Fibroblast of upper back skin (primary cell): ENCODE measurements at regions not wholly inside any gene's neighbourhood (a gene's known extent, or its start where the extent isn't known, plus 50 kb on each side); places are given as distances from the start of the nearest gene placed in this dataset.

Experiments used
- DNase-seq: peaks from one replicate; pipeline ENCODE4 v3.0.0-alpha.2; 2013

DNA sequence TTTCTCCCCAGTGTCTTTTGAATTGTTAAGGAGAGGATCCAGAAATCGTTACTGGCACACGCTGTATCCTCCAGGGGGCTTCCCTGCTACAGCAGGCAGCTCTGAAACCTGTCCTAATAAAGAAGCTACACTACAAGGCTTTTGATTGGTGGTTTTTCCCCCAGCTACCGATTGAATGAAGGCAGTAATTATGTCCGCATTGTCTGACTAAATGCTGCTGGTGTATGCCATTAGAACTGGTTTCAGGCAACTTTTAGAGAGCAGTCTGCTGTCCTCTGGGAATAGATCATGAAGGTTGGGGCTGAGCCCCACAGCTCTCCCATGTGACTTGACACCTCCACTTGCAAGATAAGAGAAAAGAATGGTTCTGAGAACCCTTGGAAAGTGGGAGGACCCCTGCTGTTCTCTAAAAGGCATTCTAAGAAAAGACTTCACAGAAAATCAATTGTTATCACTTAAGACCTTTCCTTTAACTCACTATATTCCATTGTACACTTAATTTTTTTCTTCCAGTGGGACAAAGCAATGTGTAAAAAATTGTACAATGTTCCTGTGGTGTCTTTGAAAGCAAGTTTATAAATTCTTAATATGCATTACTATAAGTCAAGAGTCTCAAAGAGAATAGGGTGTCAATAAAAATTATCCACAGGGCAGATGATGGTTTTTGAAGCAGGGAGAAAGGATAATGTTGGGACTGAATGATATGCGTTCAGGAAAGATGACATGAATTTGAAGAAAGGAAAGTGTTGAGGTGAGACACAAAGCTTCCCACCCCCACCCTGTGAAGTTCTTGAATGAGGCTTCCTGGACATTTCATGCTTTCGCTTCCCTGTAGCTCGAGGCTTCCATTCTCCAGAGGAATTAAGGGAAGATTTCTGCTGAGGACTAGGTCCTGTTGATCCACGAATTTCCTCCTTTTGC is 53.0 kb upstream of the DAZL start:
- peak; percentile 9 for DNase-seq

DNA sequence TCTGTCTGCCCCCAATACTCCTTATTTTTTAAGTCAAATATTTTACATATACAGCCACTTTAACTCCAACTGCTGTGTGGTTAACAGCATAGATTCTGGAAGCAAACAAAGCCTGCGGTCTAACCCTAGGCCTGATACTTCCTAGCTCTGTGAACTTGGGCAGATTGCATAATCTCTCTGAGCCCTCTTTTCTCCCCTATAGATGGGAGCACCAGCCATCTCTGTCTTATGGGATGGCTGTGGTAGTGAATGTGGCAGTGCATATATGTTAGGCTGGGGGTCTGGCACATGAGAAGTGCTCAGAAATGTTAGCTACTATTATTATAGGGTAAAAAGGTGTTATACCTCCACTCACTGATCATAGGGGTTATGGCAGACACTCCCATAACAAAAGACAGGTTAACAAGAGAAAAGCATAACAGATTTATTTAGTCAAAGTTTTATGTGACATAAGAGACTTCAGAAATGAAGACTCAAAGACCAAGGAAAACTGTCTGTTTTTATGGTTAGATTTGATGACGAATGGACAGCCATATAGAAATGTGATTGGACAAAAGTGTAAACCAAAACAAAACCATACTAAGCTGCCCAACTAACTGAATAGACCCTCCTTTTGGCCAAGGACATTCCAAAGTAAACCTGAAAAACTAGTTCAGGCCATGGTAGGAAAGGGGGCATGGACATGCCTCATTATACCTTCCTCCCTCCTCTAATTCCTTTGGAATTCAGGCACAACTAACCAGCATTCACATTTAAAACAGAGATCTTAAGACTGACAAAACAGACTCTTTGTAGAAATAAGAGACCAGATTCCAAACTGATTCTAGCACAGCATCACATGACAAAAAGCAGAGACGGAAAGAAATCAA is 53.9 kb upstream of the DAZL start:
- DNase-seq, result no peak

DNA sequence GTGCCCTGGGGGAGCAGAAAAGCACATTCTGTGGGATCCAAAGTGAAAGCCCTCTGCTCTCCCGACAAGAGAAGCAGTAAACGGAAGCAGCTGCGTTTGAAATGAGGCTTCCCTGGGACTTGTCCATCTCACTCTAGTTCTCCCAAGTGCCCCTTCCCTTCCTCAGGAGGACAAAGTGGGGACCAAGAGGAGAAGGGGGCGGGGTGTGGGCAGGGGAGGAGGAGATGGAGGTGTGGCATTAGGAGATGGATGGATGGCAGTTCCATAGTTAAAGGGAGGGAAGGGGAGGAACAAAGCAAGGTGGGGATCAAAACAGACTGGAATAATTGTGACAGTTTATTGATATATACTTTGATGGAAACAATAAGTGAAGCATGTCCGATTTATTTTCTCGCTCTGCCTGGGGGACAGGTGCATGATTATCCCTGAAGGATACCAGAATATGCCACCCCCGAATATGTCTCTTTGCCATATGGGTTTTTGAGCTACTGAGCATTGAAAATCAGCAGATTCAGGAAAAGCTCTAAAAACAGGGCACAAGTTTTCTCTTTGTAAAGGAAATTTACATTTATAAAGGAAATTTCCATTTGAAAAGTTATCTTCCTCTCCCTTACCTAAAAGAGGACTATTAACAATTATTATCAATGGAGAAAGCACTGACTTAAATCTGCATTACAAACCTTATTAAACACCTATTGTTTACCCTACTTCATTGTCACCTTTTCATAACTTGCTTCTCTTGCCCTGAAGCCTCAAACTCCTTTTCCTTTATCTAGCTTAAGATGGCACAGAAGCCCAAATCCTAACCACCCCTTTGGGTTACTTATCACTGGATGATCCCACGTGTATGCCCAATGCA is 58.9 kb upstream of the DAZL start:
- no peak for DNase-seq

DNA sequence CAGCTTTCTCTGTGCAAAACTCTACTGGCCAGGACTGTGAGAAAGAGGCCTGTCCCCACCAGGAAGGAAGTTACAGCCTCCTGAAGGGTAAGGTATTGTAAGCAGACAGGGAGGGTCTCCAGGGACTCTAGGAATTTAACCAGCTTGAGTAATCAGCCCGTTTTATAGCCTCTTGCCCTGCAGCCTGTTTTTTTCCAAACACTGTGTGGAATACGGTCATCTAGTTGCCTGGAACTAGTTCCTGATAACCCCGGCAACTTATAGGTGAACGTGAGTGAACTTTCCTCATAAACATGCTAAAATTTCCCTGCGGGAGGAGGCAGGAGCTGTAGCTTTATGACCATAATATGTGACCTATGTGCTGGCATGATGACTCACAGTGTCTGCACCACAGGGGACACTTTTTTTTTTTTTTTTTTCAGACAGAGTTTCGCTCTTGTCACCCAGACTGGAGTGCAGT is 60.1 kb upstream of the DAZL start:
- peak; percentile 81 for DNase-seq

DNA sequence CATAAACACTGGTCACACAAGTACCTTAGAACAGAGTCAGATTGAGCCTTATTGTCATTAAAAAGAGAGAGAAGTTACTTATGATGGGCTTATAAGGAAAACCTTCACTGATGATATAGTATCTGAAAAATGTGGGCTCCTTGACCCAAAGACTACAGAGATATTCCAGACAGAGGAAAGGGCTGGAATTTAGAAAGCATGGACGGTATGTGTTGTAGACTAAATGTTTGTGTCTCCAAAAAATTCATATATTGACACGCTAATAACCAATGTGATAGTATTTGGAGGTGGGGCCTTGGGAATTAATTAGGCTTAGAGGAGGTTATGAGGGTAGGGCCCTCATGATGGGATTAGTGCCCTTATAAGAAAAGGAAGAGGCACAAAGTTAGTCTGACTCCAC is 61.0 kb upstream of the DAZL start:
- peak; percentile 20 for DNase-seq

DNA sequence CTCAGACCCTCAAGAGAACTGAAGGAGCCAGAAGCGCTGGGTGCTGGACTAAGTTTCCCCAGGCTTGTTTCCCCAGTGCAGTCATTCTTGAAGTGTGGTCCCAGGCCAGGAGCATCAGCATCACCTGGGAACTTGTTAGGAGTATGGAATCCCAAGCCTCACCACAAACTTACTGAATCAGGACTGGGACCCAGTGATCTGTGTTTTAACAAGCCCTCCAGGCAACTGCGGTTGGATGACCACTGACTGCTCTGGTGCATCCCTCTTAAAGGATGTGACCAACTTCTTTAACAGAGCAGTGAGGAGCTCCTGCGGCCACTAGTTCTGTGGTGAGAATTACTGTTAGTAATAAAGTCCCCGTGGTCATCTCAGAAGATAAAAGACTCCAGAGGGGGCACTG is 62.4 kb upstream of the DAZL start:
- DNase-seq, result peak; percentile 14

DNA sequence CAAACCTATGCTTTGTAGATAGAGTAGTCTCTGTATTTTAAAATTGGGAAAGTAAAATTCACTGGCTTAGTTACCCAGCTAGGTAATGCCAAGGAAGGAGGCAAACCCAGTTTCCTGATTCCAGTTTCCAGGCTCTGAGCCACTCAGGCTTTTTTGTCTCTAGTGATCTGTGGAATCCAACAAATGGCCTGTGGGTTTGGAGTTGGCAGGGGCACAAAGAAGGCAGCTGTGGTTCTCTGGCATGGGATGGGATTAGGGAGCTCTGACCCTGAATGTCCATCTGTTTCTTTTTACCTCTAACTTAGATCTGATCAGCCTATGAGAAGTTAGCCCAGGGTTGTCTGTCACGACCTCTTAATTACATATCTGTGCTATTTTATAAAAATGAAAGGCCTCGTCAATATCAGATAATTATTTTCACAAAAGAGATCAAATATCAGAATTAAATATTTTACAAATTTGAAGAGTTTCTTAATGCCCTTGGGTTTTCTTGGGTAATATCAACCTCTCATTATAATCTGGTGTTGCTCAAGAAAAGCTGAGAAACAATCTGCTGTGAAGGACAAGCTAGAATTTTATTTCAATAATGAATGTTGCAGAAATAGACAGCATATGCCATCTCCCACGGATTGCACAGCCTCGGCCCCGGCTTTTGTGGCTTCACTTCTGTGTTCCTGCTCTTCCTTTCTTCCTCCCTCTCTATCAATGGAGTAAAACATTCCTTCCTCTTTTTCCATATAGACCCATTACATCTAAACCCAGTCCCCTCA is 63.7 kb upstream of the DAZL start:
- no peak for DNase-seq

DNA sequence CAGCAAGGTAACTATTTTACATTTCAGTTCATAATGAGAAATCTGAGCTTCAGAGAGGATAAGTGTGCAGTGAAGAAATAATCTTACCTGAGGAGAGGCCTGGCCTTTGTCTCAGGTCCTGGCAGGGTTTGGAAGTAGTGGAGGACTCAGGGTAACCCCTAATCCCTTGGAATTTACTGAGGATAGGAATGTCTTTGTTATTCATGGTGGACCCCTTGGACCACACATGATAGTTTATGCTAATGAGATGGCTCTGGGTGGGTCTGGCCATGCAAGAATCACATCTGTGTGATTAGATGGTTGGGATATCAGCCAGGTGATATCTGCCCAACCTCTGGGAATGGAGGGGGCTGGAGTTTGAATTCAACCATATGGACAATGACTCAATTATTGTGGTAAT is 65.0 kb upstream of the DAZL start:
- DNase-seq, result no peak

DNA sequence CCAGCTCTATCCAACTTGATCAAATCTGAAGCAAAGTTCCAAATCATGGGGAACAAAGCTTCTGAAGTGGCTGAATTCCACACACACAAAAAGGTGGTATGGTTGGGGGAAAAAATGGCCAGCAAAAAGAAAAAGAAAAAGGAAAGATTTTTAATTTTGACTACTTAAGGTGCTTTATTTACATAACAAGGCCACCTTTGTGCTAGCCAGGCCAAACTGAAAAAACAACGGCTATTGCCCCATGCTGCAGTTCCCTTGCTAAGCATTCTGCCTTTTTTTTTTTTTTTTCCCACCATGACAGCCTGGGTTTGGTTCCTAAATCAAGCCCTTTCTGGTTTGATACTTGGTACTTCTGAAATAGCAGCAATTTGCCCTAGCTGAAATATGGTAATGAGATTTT is 66.5 kb upstream of the DAZL start:
- DNase-seq, result no peak

DNA sequence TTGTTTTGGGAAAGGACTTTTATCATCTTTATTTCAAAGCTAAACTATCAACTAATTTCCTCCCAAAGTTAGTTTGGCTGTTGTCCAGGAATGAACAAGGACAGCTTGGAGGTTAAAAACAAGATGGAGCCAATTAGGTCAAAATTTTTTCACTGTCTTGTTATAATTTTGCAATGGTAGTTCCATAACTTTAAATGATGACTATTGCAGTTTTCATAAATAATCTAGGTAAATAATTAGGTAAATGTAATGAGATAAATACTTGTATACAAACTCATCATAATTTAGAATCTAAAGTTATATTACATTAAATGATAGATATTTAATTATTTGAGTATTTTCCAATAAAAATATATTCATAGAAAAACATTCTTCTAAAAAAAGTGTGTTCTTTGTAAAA is 68.3 kb upstream of the DAZL start:
- no peak for DNase-seq

DNA sequence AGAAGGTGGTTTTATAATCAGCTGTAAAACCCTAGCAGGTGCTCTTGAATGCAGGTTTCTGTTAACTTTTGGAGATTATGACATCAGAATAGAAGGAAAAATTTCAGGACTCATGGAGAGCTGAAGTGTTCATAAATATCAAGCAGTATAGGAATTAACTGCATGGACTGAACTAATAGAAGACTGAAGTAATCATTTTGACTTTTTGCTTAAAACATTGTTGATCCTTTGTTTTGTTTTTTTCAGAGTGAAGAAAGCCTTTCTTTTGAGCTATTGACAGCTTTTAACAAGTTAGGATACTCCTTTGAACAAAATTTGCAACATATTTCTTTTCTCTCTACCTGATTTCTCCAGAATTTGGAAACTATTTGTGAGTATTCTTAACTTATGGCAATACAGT is 70.6 kb upstream of the DAZL start:
- no peak for DNase-seq

DNA sequence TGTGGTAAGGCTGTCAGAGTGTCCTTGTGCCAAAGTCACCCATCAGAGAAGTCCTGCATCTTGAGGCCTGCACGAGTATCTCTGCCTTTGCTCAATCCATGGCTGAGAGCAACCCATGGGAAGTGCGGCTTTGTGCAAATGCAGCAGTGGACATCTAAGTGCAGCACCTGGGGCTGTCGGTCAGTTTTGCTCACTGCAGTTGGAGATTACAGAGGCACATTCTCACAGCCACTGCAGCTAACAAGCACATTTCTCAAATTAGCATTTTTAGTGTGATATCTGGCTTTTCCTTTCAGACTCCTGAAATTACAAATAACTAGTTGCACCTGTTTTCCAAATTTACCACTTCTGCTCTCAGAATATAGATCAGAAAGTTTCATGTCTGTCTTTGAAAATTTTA is 81.5 kb upstream of the DAZL start:
- no peak for DNase-seq

DNA sequence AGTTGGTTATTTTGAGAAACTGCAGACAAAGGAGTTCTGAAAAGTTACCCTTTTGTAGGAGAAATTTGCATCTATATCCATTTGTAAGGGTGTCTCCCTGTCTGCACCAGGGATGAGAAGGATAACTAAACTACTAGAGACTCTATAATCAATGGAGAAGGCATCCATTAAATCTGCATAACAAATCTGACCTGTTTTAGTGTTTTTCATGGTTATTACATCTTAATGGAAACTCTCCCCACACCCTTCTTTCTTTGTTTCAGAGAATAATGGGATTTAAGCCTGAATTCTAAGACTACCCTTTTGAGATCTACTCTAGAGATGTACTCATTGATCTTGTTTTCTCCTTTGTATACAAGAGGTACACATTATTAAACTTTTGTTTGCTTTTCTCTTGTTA is 82.0 kb upstream of the DAZL start:
- DNase-seq, result no peak

DNA sequence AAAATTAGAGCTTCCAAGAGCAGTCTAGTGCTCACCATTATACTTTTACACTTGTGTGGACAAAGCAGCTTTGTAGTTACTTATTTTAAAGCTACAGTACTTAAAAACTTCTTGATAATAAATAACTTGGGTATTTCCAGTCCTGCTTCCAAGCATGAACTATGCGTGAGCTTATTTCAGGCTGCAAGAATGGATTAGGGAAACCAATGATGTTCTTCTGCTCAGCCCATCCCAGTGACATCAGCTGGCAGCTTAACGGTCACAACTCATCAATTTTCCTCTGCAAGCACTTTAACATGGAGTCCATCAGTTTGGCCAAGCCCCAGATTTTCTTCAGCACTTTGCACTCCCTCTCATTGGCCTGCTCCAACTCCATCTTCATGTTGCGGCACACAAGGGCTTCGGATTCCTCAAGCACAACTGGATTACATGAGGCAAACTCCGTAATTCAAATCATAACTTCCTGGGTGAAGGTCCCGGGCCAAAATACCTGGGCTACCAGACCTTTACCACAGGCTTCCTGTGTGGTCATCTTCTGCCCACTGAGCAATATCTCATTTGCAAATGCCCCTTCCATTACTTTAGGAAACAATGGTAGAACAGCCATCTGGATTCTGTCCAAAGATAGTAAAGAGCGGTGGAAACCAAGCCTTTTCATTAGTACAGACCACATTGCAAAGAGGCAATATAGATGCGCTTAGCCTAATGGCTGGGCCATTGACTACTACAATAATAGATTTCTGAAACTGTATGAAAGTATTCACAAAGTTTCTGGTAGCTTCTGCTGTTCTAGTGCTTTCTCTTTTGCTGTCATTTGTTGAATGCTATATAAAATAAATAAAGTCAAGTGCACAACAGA is 87.5 kb upstream of the DAZL start:
- DNase-seq, result no peak

DNA sequence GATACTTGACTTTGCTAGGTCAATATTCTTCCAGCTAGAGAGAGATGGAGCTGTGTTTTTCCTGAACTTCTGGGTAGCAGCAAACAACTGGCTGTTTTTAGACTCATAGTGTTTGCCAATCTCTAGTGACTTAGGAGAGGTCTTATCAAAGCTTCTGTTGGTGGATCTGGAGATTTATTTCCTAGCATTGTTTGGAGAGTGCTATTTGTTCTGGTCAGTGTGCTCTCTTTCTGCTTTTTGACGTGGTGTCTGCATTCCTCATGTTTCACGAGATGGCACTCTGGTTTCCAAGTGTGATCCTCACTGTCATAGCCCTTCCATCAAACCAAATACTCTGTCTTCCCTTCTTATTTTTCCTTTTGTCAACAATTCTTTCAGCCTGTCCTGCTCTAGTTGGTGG is 88.6 kb upstream of the DAZL start:
- no peak for DNase-seq

DNA sequence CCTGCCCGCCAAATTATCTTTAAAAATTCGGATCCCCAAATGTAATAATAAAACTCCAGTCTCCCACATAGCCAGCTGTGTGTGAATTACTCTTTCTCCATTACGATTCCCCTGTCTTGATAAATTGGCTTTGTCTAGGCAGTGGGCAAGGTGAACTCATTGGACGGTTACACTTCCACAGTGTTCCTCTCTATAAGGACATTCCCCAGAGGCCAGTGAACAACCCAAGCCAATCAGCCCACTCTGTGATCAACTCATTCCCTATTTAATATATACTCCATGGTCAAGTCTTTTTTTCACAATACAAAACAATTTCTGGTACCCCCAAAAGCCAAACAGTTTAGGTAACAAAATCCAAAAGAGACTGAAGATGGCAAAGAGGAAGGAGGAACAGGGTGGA is 90.5 kb upstream of the DAZL start:
- DNase-seq, result no peak

DNA sequence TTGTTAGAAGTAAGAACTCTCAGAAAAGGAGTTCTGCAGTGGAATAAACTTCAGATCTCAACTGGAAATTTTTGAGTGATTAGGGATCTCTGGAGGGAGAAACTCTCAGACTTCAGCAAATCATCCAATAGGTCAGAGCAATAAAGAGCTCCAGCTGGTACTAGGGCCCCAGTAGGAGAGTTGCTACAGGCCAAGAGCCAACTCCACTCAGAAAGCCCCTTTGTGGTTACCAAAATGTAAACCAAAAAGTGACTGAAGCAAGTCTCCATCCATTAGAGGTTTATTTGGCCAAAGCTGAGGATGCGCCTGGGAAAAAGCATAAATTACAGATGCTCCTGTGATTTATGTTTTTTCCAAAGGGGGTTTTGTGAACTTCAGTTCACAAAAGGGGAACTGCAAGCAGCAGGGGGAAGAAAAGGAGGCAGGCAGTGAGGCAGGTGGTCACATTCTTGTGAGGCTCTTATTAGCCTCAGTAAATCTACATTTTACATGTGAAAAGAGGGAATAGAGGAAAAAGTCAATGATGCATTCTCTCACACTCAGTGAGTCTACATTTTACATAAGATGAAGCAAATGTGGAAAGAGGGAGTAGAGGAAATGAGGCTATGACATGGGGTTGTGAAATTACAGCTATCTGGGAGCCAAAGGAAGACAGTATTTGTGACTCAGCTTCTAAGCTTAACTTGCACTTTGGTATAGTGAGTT is 92.4 kb upstream of the DAZL start:
- peak; percentile 63 for DNase-seq

DNA sequence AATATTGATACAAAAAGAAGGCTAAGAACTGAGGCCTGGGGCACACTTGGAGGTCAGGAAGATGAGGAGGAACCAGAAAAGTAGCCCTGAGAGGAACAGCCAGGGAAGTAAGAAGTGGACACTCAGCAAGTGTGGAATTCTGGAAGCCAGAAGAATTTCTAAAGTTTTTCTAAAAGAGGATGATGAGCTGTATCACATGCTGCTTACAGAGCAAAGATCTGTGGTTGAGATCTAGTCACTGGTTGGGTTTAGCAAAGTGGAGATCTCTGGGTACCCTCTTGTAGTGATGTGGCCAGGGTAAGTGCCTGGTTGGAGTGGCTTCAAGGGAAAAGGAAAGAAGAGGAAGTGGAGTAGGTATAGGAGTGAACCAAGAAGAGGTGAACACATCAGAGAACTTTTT is 95.4 kb upstream of the DAZL start:
- DNase-seq, result no peak

DNA sequence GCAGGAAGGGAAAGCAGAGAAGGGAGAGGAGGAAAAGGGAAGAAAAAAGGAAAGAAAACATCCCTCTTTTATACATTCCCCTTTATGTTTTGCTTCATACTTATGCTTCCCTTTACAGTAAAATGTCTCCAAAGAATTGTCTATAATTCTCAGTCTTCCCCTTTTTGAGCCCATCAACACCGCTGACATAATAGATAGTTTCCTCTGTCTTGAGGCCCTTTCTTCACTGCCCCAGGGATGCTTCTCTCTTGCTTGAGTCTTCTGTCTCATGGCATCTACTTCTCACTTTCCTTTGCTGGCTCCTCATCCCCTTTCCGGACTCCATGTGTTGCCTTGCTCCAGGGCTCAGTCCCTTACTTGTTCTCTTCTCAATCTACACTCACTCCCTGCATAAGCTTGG is 99.7 kb upstream of the DAZL start:
- DNase-seq, result no peak

DNA sequence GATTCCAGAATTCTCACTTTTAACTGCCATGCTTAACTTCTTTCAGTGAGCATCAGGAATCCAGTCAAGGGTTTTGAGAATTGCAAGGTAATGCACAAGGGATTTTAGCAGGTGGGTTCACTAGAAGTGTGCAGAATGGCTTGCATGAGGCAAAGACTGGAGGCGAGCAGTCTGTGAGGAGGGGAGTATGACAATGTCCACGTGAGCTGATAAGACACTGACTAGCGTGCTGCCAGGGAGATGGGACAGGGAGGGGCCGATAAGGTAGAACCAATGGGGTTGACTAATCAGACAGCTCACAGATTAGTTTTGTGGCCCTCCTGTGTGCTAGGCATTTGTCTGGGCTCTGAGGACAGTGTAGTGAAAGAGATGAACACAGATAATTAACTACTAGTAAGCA is 102.0 kb upstream of the DAZL start:
- no peak for DNase-seq

DNA sequence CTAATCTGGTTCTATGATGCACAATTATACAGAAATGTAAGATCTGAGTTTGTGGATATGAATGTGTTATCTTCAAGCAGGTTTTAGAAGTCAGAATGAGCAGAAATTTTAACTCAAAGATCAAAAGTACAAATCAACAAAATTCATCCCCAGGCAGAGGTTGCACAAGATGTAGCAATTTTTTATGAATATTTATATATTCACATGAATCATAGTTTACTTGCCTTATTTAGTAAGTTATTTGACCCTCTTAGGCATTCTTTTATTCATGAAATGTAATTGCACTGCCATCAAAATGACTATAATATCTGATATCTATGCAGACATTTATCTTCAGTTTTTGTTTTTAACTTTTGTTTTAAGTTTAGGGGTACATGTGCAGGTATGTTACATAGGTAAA is 103.1 kb upstream of the DAZL start:
- no peak for DNase-seq
